ENCODE measurements at regions not wholly inside any gene's neighbourhood (a gene's known extent, or its start where the extent isn't known, plus 50 kb on each side); places are given as distances from the start of the nearest gene placed in this dataset.

DNA sequence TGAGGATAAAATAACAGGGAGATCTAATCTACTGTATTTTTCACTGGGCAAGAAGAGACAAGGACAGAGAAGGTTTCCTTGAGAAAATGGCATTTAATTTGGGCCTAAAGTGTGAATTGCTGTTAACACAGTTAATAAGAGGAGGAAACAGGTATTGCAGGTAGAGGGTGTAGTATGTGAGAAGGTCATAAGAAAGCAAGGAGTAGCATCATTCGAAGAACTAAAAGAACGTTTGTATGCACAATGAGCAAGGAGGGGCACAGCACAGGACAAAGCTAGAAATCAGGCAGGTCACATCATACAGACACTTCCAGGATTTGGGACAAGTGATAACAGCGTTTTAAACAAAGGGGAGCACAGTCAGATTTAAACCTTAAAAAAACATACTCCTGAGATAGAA, 85.1 kb upstream of the PLEKHA5 start:
- Histone ChIP-seq H3K4me3 (no peak overlapping the region), H3K4me2 (no peak overlapping the region), H3K4me1 (no peaks in the 10 kb centered on the region), H3K9me3 (no peaks in the 10 kb centered on the region), H3K27ac (no peak overlapping the region)
- ChIA-PET POLR2A (no interaction called here), CTCF (no interaction called here)
- DNase-seq (ENCODE audit: low read depth in 1 of 2, low spot score in 1 of 2) (no peak), FAIRE-seq (no peak), ATAC-seq (no peak)
- TF ChIP-seq RAD21 (conservative IDR thresholded peaks at IDR 0.05 in 1 of 2, IDR thresholded peaks at IDR 0.05 in 1 of 2) (no peak), SREBF2 (IDR thresholded peaks at IDR 0.05) (no peak), ZNF302 (CRISPR knock-in tag; IDR thresholded peaks at IDR 0.05) (no peak), CBX2 (IDR thresholded peaks at IDR 0.05; ENCODE audit: borderline replicate concordance, low read depth) (no peak), MAZ (IDR thresholded peaks at IDR 0.05; ENCODE audit: borderline replicate concordance, low read depth, low read length) (no peak), FOSL2 (IDR thresholded peaks at IDR 0.05) (no peak), FOSL2 (CRISPR knock-in tag; IDR thresholded peaks at IDR 0.05) (no peak), ZFP36 (IDR thresholded peaks at IDR 0.05; ENCODE audit: borderline replicate concordance, partially characterized antibody) (no peak), HEYL (CRISPR knock-in tag; IDR thresholded peaks at IDR 0.05) (no peak), HOXB5 (CRISPR knock-in tag; IDR thresholded peaks at IDR 0.05) (no peak)
- TF ChIP-seq, protein P1, sequence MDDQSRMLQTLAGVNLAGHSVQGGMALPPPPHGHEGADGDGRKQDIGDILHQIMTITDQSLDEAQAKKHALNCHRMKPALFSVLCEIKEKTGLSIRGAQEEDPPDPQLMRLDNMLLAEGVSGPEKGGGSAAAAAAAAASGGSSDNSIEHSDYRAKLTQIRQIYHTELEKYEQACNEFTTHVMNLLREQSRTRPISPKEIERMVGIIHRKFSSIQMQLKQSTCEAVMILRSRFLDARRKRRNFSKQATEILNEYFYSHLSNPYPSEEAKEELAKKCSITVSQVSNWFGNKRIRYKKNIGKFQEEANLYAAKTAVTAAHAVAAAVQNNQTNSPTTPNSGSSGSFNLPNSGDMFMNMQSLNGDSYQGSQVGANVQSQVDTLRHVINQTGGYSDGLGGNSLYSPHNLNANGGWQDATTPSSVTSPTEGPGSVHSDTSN (IDR thresholded peaks at IDR 0.05) = no peak
- TF ChIP-seq, protein P2, sequence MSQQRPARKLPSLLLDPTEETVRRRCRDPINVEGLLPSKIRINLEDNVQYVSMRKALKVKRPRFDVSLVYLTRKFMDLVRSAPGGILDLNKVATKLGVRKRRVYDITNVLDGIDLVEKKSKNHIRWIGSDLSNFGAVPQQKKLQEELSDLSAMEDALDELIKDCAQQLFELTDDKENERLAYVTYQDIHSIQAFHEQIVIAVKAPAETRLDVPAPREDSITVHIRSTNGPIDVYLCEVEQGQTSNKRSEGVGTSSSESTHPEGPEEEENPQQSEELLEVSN (IDR thresholded peaks at IDR 0.05; ENCODE audit: borderline replicate concordance, low read depth) = no peak
- 36% methylated on average over 3 of the region's 3 CpGs for WGBS (ENCODE audit: missing lambda C conversion rate)

DNA sequence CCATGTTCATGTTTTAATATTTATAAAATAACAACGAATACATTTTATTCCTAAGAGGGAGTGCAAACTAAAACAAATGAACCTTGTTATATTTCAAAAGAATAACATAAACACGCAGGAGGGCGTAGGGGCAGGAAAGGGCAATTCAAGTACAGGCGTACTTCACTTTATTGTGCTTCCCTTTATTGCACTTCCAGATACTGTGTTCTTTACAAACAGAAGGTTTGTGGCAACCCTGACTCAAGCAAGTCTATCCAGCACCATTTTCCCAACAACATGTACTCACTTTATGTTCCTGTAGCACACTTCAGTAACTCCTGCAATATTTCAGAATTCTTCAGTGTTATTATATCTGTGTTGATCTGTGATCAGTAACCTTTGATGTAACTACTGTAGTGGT, 84.6 kb upstream of the PLEKHA5 start:
- FAIRE-seq = no peak
- ChIA-PET CTCF (no interaction called here), POLR2A (no interaction called here)
- 77% methylated on average over 4 of the region's 4 CpGs for WGBS (ENCODE audit: missing lambda C conversion rate)
- Histone ChIP-seq H3K27ac (no peak overlapping the region), H3K4me3 (no peak overlapping the region), H3K4me1 (no peaks in the 10 kb centered on the region), H3K9me3 (no peaks in the 10 kb centered on the region), H3K4me2 (no peak overlapping the region)
- TF ChIP-seq FOSB (CRISPR knock-in tag; IDR thresholded peaks at IDR 0.05) (no peak), ZNF302 (CRISPR knock-in tag; IDR thresholded peaks at IDR 0.05) (no peak), MAZ (IDR thresholded peaks at IDR 0.05; ENCODE audit: borderline replicate concordance, low read depth, low read length) (no peak), HOXB13 (CRISPR knock-in tag; IDR thresholded peaks at IDR 0.05; ENCODE audit: low read depth) (no peak), PHF8 (IDR thresholded peaks at IDR 0.05; ENCODE audit: borderline replicate concordance, low read depth) (no peak), BHLHE40 (IDR thresholded peaks at IDR 0.05; ENCODE audit: low read depth, low read length) (no peak), RCOR1 (IDR thresholded peaks at IDR 0.05; ENCODE audit: low read depth, low read length) (no peak)
- no peak for DNase-seq (ENCODE audit: low read depth in 1 of 2, low spot score in 1 of 2)
- ATAC-seq = no peak

DNA sequence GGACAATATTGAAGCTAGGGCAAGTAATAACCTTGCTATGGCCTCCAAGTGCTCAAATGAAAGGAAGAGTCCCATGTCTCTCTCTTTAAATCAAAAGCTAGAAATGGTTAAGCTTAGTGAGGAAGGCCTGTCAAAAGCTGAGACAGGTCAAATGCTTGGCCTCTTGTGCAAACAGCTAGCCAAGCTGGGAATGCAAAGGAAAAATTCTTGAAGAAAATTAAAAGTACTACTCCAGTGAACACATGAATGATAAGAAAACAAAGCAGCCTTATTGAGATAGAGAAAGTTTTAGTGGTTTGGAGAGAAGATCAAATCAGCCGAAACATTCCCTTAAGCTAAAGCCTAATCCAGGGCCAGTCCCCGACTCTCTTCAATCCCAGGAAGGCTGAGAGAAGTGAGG, 84.1 kb upstream of the PLEKHA5 start:
- H3K27ac ChIP-seq = no peak overlapping the region
- FAIRE-seq (no peak), ATAC-seq (no peak), DNase-seq (ENCODE audit: low read depth in 1 of 2, low spot score in 1 of 2) (no peak)
- no peak overlapping the region for H3K4me3 ChIP-seq
- TF ChIP-seq, protein P2 (IDR thresholded peaks at IDR 0.05; ENCODE audit: borderline replicate concordance, low read depth) = no peak
- TF ChIP-seq EHMT2 (IDR thresholded peaks at IDR 0.05; ENCODE audit: low read depth) = no peak
- no peak for TF ChIP-seq CBX2 (IDR thresholded peaks at IDR 0.05; ENCODE audit: borderline replicate concordance, low read depth)
- TF ChIP-seq FOSB (CRISPR knock-in tag; IDR thresholded peaks at IDR 0.05) = no peak
- TF ChIP-seq TP53 (CRISPR knock-in tag; IDR thresholded peaks at IDR 0.05) = no peak
- no peak for TF ChIP-seq EHF (CRISPR knock-in tag; IDR thresholded peaks at IDR 0.05)
- H3K4me1 ChIP-seq = no peaks in the 10 kb centered on the region
- WGBS (ENCODE audit: missing lambda C conversion rate) = 48% methylated on average over 2 of the region's 2 CpGs
- ChIA-PET POLR2A (no interaction called here), CTCF (no interaction called here)
- no peaks in the 10 kb centered on the region for H3K9me3 ChIP-seq
- no peak overlapping the region for H3K4me2 ChIP-seq

Measured in A549 (cell line).